GM23338 (cell line): ENCODE measurements at regions not wholly inside any gene's neighbourhood (a gene's known extent, or its start where the extent isn't known, plus 50 kb on each side); places are given as distances from the start of the nearest gene placed in this dataset.
"Not testable (repeated sequence)": the region's sequence is repeated elsewhere in the genome, so short reads cannot be mapped to it uniquely, and the experiment has no call there.

ENCODE experiments used
- ATAC-seq: fragments of 200-7000 bp; cut with Tn5 transposase; 3 replicates; pipeline ENCODE4 v1.9.1; 2020
- DNase-seq: peaks from one replicate; pipeline ENCODE4 v3.0.0-alpha.2; 2015; ENCODE audit warnings: low spot score
- H2AFZ ChIP-seq: fragments of 200-600 bp; sonication (generic); 2 replicates; pipeline ENCODE4 v1.8.0; 2016; ENCODE audit warnings: antibody characterized with exemption, mild to moderate bottlenecking, moderate library complexity
- H3F3A ChIP-seq: fragments of 200-600 bp; sonication (generic); replicated peaks from 2 replicates; pipeline ENCODE4 v1.8.0; 2017; ENCODE audit warnings: antibody characterized with exemption, mixed run types, low read depth
- H3K27ac ChIP-seq: fragments of 200-600 bp; sonication (generic); 2 replicates; pipeline ENCODE4 v1.6.1; 2016; ENCODE audit warnings: low read depth
- H3K27me3 ChIP-seq: fragments of 200-600 bp; sonication (generic); 2 replicates; pipeline ENCODE4 v1.8.0; 2016; ENCODE audit warnings: mild to moderate bottlenecking, mixed run types, moderate library complexity; ENCODE audit not compliant: insufficient read depth
- H3K36me3 ChIP-seq: fragments of 200-600 bp; sonication (generic); 2 replicates; pipeline ENCODE4 v1.8.0; 2016; ENCODE audit warnings: mild to moderate bottlenecking; ENCODE audit not compliant: insufficient read depth
- H3K4me1 ChIP-seq: fragments of 200-600 bp; sonication (generic); 2 replicates; pipeline ENCODE4 v1.8.0; 2016; ENCODE audit warnings: mild to moderate bottlenecking, moderate library complexity; ENCODE audit not compliant: insufficient read depth
- H3K4me2 ChIP-seq: fragments of 200-600 bp; sonication (generic); 2 replicates; pipeline ENCODE4 v1.7.1; 2017; ENCODE audit warnings: mixed run types
- H3K4me3 ChIP-seq: fragments of 200-600 bp; sonication (generic); 2 replicates; pipeline ENCODE4 v1.6.1; 2016; ENCODE audit warnings: mixed run types
- H3K79me2 ChIP-seq: fragments of 200-600 bp; sonication (generic); replicated peaks from 2 replicates; pipeline ENCODE4 v1.8.0; 2017; ENCODE audit warnings: mild to moderate bottlenecking; ENCODE audit not compliant: insufficient read depth
- H3K9me2 ChIP-seq: fragments of 200-600 bp; sonication (generic); 2 replicates; pipeline ENCODE4 v1.8.0; 2017; ENCODE audit not compliant: insufficient read depth
- H4K20me1 ChIP-seq: fragments of 200-600 bp; sonication (generic); replicated peaks from 2 replicates; pipeline ENCODE4 v1.8.0; 2017; ENCODE audit warnings: mild to moderate bottlenecking; ENCODE audit not compliant: insufficient read depth
- H3K27ac Mint-ChIP-seq: 2 replicates; pipeline ENCODE4 v1.8.0; 2020; ENCODE audit warnings: inconsistent platforms, mild to moderate bottlenecking, moderate library complexity, mixed read lengths
- H3K27me3 Mint-ChIP-seq: 3 replicates; pipeline ENCODE4 v1.8.0; 2022; ENCODE audit warnings: low read depth, mild to moderate bottlenecking, moderate library complexity, mixed read lengths, inconsistent platforms; ENCODE audit not compliant: insufficient read depth, poor library complexity
- H3K36me3 Mint-ChIP-seq: 3 replicates; pipeline ENCODE4 v1.8.0; 2021; ENCODE audit warnings: low read depth, mild to moderate bottlenecking, inconsistent platforms, moderate library complexity, mixed read lengths
- H3K4me1 Mint-ChIP-seq: 3 replicates; pipeline ENCODE4 v1.8.0; 2020; ENCODE audit warnings: mild to moderate bottlenecking, inconsistent platforms, mixed read lengths
- H3K4me3 Mint-ChIP-seq: 3 replicates; pipeline ENCODE4 v1.8.0; 2021; ENCODE audit warnings: moderate library complexity, mild to moderate bottlenecking, inconsistent platforms, mixed read lengths
- H3K9me3 Mint-ChIP-seq: 3 replicates; pipeline ENCODE4 v1.8.0; 2020; ENCODE audit warnings: moderate library complexity, mild to moderate bottlenecking, inconsistent platforms, mixed read lengths

GRCh38 chr2:111444516-111444915 lies 323.8 kb downstream of the BCL2L11 start:
- H2AFZ ChIP-seq, H3K27me3 Mint-ChIP-seq, H3K4me1 Mint-ChIP-seq, H3K4me3 Mint-ChIP-seq, H3K79me2 ChIP-seq, H3K9me3 Mint-ChIP-seq, H3K36me3 ChIP-seq, H3K4me2 ChIP-seq, H3K27me3 ChIP-seq, H3K4me1 ChIP-seq, ATAC-seq, DNase-seq, H3K27ac ChIP-seq, H3K9me2 ChIP-seq, H3K27ac Mint-ChIP-seq, H4K20me1 ChIP-seq, H3K4me3 ChIP-seq, H3F3A ChIP-seq, H3K36me3 Mint-ChIP-seq: not testable (repeated sequence)

- not testable (repeated sequence) for H2AFZ ChIP-seq, H3K27ac Mint-ChIP-seq, H3F3A ChIP-seq, H3K4me3 Mint-ChIP-seq, H3K9me3 Mint-ChIP-seq, H3K36me3 Mint-ChIP-seq, H3K4me2 ChIP-seq, H3K79me2 ChIP-seq, H3K36me3 ChIP-seq, H3K4me3 ChIP-seq, H3K9me2 ChIP-seq, H3K4me1 Mint-ChIP-seq, H3K27me3 ChIP-seq, H3K27ac ChIP-seq, H3K27me3 Mint-ChIP-seq, H3K4me1 ChIP-seq, H4K20me1 ChIP-seq, DNase-seq
- ATAC-seq, result peak; percentile 48
Measured at GRCh38 chr2:111445191-111445929, 324.6 kb downstream of the BCL2L11 start.

GRCh38 chr2:111445941-111446340 lies 325.2 kb downstream of the BCL2L11 start:
- not testable (repeated sequence) for H3K4me1 Mint-ChIP-seq, H3K9me2 ChIP-seq, H3K9me3 Mint-ChIP-seq, H3K27ac ChIP-seq, H3K4me3 ChIP-seq, H3K27ac Mint-ChIP-seq, H3K4me2 ChIP-seq, H3K27me3 Mint-ChIP-seq, H3K4me1 ChIP-seq, H4K20me1 ChIP-seq, H3K36me3 Mint-ChIP-seq, H3K27me3 ChIP-seq, H3K79me2 ChIP-seq, H3K36me3 ChIP-seq, H3K4me3 Mint-ChIP-seq, H3F3A ChIP-seq, ATAC-seq, H2AFZ ChIP-seq, DNase-seq

GRCh38 chr2:111447482-111447881 lies 326.8 kb downstream of the BCL2L11 start:
- H3K27ac Mint-ChIP-seq, H3K27me3 Mint-ChIP-seq, H3K4me3 ChIP-seq, H3K27ac ChIP-seq, ATAC-seq, H4K20me1 ChIP-seq, H3K27me3 ChIP-seq, H2AFZ ChIP-seq, H3K4me2 ChIP-seq, H3K9me3 Mint-ChIP-seq, H3K36me3 ChIP-seq, H3K4me1 ChIP-seq, H3K79me2 ChIP-seq, H3F3A ChIP-seq, H3K9me2 ChIP-seq, DNase-seq, H3K4me1 Mint-ChIP-seq, H3K36me3 Mint-ChIP-seq, H3K4me3 Mint-ChIP-seq: not testable (repeated sequence)

- not testable (repeated sequence) for H2AFZ ChIP-seq, ATAC-seq, H4K20me1 ChIP-seq, H3K79me2 ChIP-seq, H3K4me2 ChIP-seq, H3K4me3 Mint-ChIP-seq, H3K27ac ChIP-seq, H3K9me2 ChIP-seq, H3F3A ChIP-seq, H3K27me3 Mint-ChIP-seq, DNase-seq, H3K27me3 ChIP-seq, H3K36me3 Mint-ChIP-seq, H3K9me3 Mint-ChIP-seq, H3K4me1 ChIP-seq, H3K4me3 ChIP-seq, H3K36me3 ChIP-seq, H3K27ac Mint-ChIP-seq, H3K4me1 Mint-ChIP-seq
Measured at GRCh38 chr2:111448796-111449195, 328.1 kb downstream of the BCL2L11 start.

- not testable (repeated sequence) for H3K79me2 ChIP-seq, DNase-seq, ATAC-seq, H3K9me2 ChIP-seq, H3F3A ChIP-seq, H3K27me3 ChIP-seq, H3K27ac ChIP-seq, H3K36me3 Mint-ChIP-seq, H3K27me3 Mint-ChIP-seq, H3K4me3 ChIP-seq, H3K36me3 ChIP-seq, H4K20me1 ChIP-seq, H3K4me1 ChIP-seq, H2AFZ ChIP-seq, H3K4me3 Mint-ChIP-seq, H3K4me2 ChIP-seq, H3K27ac Mint-ChIP-seq, H3K9me3 Mint-ChIP-seq
- H3K4me1 Mint-ChIP-seq, result peaks cover 15% of the 10 kb centered on the region; the same call in 2 of the 3 replicates
Measured at GRCh38 chr2:111450526-111450925, 329.8 kb downstream of the BCL2L11 start.
